ENCODE measurements at regions not wholly inside any gene's neighbourhood (a gene's known extent, or its start where the extent isn't known, plus 50 kb on each side); places are given as distances from the start of the nearest gene placed in this dataset.

DNA sequence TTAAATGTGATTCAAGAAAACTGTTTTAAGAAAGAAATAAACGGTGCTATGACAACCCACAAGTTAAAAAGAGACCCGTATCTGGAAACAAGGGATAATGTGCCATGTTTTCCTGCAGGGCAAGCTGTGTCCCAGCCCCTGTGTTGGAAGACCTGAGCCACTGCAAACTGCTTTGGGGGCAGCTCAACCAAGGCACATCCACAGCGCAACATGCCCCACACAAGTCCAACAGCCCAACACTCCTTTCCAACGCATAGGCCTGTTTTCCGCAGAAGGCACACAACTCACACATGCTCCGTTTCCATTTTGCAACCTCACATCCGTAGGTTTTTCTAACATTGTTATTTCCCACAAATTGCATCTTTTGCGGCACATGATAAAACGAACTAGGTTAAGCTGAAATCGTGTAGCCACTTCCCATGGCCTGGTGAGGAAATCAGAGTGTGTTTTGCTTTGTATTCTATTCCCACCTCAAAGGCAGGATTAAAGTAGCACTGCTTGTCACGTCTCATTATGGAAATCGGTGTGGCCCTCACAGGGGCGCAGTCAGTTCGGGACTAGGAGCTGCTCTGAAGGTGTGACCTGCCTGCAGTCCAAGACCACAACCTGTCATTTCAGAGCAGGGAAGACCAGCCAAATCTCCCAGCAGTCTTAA is 50.5 kb upstream of the ZNF516 start:
- no peaks in the 10 kb centered on the region for H3K9me3 ChIP-seq
- H3K79me2 ChIP-seq (ENCODE audit: insufficient read depth) = no peaks in the 10 kb centered on the region
- H3K27ac ChIP-seq (ENCODE audit: low read depth in 2 of 2, low read length in 1 of 2) = no peak overlapping the region
- H3K4me1 ChIP-seq (ENCODE audit: control insufficient read depth in 1 of 2, insufficient read depth in 2 of 2, low read depth in 1 of 2, low read length in 1 of 2) = peaks cover 0 to 3% of the 10 kb centered on the region in 2 experiments; a peak in 2 of 4 replicates
- no peak overlapping the region for H3K4me3 ChIP-seq (ENCODE audit: low read depth in 2 of 2, low read length in 1 of 2)
- no peak overlapping the region for H3K9ac ChIP-seq
- H3K4me2 ChIP-seq = no peak overlapping the region
- no peaks in the 10 kb centered on the region for H3K36me3 ChIP-seq (replicated peaks in 1 of 2; ENCODE audit: control insufficient read depth in 1 of 2, insufficient read depth in 2 of 2, low read length in 1 of 2)
- CTCF ChIA-PET = no interaction called here
- no peak for TF ChIP-seq FOXJ3 (CRISPR knock-in tag; IDR thresholded peaks at IDR 0.05)
- no peak for TF ChIP-seq MXI1 (IDR thresholded peaks at IDR 0.05; ENCODE audit: low read depth, low read length)
- TF ChIP-seq, protein P1, sequence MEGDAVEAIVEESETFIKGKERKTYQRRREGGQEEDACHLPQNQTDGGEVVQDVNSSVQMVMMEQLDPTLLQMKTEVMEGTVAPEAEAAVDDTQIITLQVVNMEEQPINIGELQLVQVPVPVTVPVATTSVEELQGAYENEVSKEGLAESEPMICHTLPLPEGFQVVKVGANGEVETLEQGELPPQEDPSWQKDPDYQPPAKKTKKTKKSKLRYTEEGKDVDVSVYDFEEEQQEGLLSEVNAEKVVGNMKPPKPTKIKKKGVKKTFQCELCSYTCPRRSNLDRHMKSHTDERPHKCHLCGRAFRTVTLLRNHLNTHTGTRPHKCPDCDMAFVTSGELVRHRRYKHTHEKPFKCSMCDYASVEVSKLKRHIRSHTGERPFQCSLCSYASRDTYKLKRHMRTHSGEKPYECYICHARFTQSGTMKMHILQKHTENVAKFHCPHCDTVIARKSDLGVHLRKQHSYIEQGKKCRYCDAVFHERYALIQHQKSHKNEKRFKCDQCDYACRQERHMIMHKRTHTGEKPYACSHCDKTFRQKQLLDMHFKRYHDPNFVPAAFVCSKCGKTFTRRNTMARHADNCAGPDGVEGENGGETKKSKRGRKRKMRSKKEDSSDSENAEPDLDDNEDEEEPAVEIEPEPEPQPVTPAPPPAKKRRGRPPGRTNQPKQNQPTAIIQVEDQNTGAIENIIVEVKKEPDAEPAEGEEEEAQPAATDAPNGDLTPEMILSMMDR (IDR thresholded peaks at IDR 0.05) = no peak
- TF ChIP-seq, protein P2, sequence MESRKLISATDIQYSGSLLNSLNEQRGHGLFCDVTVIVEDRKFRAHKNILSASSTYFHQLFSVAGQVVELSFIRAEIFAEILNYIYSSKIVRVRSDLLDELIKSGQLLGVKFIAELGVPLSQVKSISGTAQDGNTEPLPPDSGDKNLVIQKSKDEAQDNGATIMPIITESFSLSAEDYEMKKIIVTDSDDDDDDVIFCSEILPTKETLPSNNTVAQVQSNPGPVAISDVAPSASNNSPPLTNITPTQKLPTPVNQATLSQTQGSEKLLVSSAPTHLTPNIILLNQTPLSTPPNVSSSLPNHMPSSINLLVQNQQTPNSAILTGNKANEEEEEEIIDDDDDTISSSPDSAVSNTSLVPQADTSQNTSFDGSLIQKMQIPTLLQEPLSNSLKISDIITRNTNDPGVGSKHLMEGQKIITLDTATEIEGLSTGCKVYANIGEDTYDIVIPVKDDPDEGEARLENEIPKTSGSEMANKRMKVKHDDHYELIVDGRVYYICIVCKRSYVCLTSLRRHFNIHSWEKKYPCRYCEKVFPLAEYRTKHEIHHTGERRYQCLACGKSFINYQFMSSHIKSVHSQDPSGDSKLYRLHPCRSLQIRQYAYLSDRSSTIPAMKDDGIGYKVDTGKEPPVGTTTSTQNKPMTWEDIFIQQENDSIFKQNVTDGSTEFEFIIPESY (IDR thresholded peaks at IDR 0.05; ENCODE audit: borderline replicate concordance, low read depth) = no peak
- no peak for TF ChIP-seq POLR2AphosphoS5 (IDR thresholded peaks at IDR 0.05; ENCODE audit: low read depth, low read length)
- no peak for TF ChIP-seq CHD2 (IDR thresholded peaks at IDR 0.05; ENCODE audit: low read length, partially characterized antibody)
- TF ChIP-seq, protein P3, sequence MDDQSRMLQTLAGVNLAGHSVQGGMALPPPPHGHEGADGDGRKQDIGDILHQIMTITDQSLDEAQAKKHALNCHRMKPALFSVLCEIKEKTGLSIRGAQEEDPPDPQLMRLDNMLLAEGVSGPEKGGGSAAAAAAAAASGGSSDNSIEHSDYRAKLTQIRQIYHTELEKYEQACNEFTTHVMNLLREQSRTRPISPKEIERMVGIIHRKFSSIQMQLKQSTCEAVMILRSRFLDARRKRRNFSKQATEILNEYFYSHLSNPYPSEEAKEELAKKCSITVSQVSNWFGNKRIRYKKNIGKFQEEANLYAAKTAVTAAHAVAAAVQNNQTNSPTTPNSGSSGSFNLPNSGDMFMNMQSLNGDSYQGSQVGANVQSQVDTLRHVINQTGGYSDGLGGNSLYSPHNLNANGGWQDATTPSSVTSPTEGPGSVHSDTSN (IDR thresholded peaks at IDR 0.05) = no peak
- no peak for TF ChIP-seq EZH2phosphoT487 (IDR thresholded peaks at IDR 0.05; ENCODE audit: borderline replicate concordance, low read depth)
- no peak overlapping the region for H2AFZ ChIP-seq (ENCODE audit: low read depth)
- DNase-seq = no peak
- 47% methylated on average over 14 of the region's 14 CpGs for WGBS (ENCODE audit: low lambda C conversion rate)
- no peaks in the 10 kb centered on the region for H3F3A ChIP-seq (replicated peaks; ENCODE audit: insufficient read depth)
- POLR2A ChIA-PET = no interaction called here
- no peaks in the 10 kb centered on the region for H4K20me1 ChIP-seq (ENCODE audit: insufficient read depth)
- H3K27me3 ChIP-seq (ENCODE audit: insufficient read depth) = no peaks in the 10 kb centered on the region; the same call in 1 of the 2 replicates
- H3K9me2 ChIP-seq = no peaks in the 10 kb centered on the region

DNA sequence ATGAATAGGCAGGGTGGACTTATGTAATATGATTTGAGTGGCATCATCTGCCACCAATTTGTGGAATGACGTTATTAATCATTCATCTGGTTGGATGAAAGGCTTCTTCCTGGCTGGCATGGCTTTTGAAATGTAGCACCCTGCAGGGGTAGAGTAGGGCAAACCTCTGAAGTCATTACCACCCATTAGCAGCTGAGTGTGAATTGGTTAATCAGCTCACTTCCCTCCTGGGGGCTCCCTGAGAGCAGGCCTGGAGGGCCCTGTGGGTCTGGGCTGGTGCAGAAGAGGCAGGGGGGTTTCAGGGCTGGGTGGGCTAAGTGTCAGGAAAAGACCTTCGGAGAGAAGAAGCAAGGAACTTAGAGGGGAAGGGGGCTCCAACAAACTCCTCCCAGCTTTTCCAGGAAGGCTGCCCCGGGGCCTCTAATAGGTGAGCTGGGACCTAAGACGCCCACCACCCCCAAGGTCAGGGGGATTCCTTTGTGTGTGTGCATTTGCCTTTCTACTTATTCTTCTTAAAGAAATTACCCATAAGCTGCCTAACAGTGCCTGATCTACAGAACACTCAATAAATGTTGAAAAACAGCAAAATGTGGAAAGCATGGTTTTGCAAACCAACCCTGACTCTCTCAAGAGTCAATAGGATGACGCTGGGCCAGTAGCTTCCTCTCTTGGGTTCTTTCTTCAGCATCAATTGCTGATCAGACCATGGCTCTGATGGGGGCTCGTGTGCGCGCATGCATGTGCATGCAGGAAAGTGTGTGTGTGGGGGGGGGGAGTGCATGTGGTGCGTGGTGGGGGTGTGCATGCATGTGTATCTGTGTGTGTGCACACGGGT is 49.7 kb upstream of the ZNF516 start:
- no peaks in the 10 kb centered on the region for H3K36me3 ChIP-seq (replicated peaks in 1 of 2; ENCODE audit: control insufficient read depth in 1 of 2, insufficient read depth in 2 of 2, low read length in 1 of 2)
- no peaks in the 10 kb centered on the region for H3K79me2 ChIP-seq (ENCODE audit: insufficient read depth)
- no peaks in the 10 kb centered on the region for H3F3A ChIP-seq (replicated peaks; ENCODE audit: insufficient read depth)
- POLR2A ChIA-PET = no interaction called here
- 48% methylated on average over 10 of the region's 10 CpGs for WGBS (ENCODE audit: low lambda C conversion rate)
- peaks cover 0 to 3% of the 10 kb centered on the region in 2 experiments; a peak in 2 of 4 replicates for H3K4me1 ChIP-seq (ENCODE audit: control insufficient read depth in 1 of 2, insufficient read depth in 2 of 2, low read depth in 1 of 2, low read length in 1 of 2)
- H4K20me1 ChIP-seq (ENCODE audit: insufficient read depth) = no peaks in the 10 kb centered on the region
- H3K4me3 ChIP-seq (ENCODE audit: low read depth in 2 of 2, low read length in 1 of 2) = no peak overlapping the region
- CTCF ChIA-PET = interaction anchor here (0.6 to 1.0 kb wide), 2 partner anchors 146 to 609 kb away, joined by 3 to 4 read pairs; no protein-coding TSS in a partner anchor
- H2AFZ ChIP-seq (ENCODE audit: low read depth) = no peak overlapping the region
- H3K9ac ChIP-seq = no peak overlapping the region
- H3K9me3 ChIP-seq = no peaks in the 10 kb centered on the region
- H3K27ac ChIP-seq (ENCODE audit: low read depth in 2 of 2, low read length in 1 of 2) = no peak overlapping the region
- H3K9me2 ChIP-seq = no peaks in the 10 kb centered on the region
- DNase-seq = no peak
- H3K27me3 ChIP-seq (ENCODE audit: insufficient read depth) = no peaks in the 10 kb centered on the region; the same call in 1 of the 2 replicates
- no peak overlapping the region for H3K4me2 ChIP-seq
- TF ChIP-seq, protein P4, sequence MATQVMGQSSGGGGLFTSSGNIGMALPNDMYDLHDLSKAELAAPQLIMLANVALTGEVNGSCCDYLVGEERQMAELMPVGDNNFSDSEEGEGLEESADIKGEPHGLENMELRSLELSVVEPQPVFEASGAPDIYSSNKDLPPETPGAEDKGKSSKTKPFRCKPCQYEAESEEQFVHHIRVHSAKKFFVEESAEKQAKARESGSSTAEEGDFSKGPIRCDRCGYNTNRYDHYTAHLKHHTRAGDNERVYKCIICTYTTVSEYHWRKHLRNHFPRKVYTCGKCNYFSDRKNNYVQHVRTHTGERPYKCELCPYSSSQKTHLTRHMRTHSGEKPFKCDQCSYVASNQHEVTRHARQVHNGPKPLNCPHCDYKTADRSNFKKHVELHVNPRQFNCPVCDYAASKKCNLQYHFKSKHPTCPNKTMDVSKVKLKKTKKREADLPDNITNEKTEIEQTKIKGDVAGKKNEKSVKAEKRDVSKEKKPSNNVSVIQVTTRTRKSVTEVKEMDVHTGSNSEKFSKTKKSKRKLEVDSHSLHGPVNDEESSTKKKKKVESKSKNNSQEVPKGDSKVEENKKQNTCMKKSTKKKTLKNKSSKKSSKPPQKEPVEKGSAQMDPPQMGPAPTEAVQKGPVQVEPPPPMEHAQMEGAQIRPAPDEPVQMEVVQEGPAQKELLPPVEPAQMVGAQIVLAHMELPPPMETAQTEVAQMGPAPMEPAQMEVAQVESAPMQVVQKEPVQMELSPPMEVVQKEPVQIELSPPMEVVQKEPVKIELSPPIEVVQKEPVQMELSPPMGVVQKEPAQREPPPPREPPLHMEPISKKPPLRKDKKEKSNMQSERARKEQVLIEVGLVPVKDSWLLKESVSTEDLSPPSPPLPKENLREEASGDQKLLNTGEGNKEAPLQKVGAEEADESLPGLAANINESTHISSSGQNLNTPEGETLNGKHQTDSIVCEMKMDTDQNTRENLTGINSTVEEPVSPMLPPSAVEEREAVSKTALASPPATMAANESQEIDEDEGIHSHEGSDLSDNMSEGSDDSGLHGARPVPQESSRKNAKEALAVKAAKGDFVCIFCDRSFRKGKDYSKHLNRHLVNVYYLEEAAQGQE (IDR thresholded peaks at IDR 0.05; ENCODE audit: low read depth, low read length) = no peak
- no peak for TF ChIP-seq SMC3 (IDR thresholded peaks at IDR 0.05; ENCODE audit: low read depth, low read length)
- no peak for TF ChIP-seq FOXM1 (IDR thresholded peaks at IDR 0.05; ENCODE audit: low read depth)
- no peak for TF ChIP-seq CHD2 (IDR thresholded peaks at IDR 0.05; ENCODE audit: low read length, partially characterized antibody)
- TF ChIP-seq, protein P1 (IDR thresholded peaks at IDR 0.05) = no peak
- TF ChIP-seq RCOR1 (IDR thresholded peaks at IDR 0.05; ENCODE audit: low read length) = no peak

Data from SK-N-SH (cell line).